Tibial nerve (tissue), 4 donors: ENCODE measurements at regions not wholly inside any gene's neighbourhood (a gene's known extent, or its start where the extent isn't known, plus 50 kb on each side); places are given as distances from the start of the nearest gene placed in this dataset.

ENCODE experiments used
- EP300 ChIP-seq, 2 donors: sonication (generic); formaldehyde crosslinking; IDR thresholded peaks; one replicate each; pipeline ENCODE4 v1.6.1; 2017; ENCODE audit warnings: antibody characterized with exemption in 2 of 2, mild to moderate bottlenecking in 1 of 2
- POLR2A ChIP-seq, 2 donors: fragments of 450-650 bp; IDR thresholded peaks; one replicate each; pipeline ENCODE4 v1.6.1; 2017; ENCODE audit warnings: antibody characterized with exemption in 2 of 2, mild to moderate bottlenecking in 2 of 2, moderate library complexity in 2 of 2
- TF ChIP-seq, protein P1 (sequence below), 5 experiments: fragments of 200-600 bp in 3 of 5; fragments of 450-650 bp in 2 of 5; sonication (generic) in 3 of 5; IDR thresholded peaks; one replicate each; pipeline ENCODE4 v1.5.1; 2016 to 2019; ENCODE audit warnings: antibody characterized with exemption in 5 of 5, mild to moderate bottlenecking in 3 of 5, moderate library complexity in 2 of 5

GRCh38 chr7:81573932-81574331 lies 195.9 kb downstream of the HGF start:
- TF ChIP-seq, protein P1, sequence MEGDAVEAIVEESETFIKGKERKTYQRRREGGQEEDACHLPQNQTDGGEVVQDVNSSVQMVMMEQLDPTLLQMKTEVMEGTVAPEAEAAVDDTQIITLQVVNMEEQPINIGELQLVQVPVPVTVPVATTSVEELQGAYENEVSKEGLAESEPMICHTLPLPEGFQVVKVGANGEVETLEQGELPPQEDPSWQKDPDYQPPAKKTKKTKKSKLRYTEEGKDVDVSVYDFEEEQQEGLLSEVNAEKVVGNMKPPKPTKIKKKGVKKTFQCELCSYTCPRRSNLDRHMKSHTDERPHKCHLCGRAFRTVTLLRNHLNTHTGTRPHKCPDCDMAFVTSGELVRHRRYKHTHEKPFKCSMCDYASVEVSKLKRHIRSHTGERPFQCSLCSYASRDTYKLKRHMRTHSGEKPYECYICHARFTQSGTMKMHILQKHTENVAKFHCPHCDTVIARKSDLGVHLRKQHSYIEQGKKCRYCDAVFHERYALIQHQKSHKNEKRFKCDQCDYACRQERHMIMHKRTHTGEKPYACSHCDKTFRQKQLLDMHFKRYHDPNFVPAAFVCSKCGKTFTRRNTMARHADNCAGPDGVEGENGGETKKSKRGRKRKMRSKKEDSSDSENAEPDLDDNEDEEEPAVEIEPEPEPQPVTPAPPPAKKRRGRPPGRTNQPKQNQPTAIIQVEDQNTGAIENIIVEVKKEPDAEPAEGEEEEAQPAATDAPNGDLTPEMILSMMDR (IDR thresholded peaks at IDR 0.05): no peak
- TF ChIP-seq POLR2A (IDR thresholded peaks at IDR 0.05): no peak
- TF ChIP-seq EP300 (IDR thresholded peaks at IDR 0.05): no peak
